Omental fat pad (tissue), 3 donors: ENCODE measurements at regions not wholly inside any gene's neighbourhood (a gene's known extent, or its start where the extent isn't known, plus 50 kb on each side); places are given as distances from the start of the nearest gene placed in this dataset.

Experiments used
- ATAC-seq: fragments of 150-250 bp; one replicate; pipeline ENCODE4 v1.9.1; 2016; ENCODE audit warnings: mild to moderate bottlenecking, moderate library complexity; ENCODE audit not compliant: low FRiP score
- DNase-seq: peaks from one replicate; pipeline ENCODE4 v3.0.0-alpha.2; 2019; ENCODE audit warnings: low spot score
- TF ChIP-seq, protein P1 (sequence below), 3 donors: fragments of 450-650 bp; IDR thresholded peaks; one replicate each; pipeline ENCODE4 v1.5.1; 2016 to 2017; ENCODE audit warnings: antibody characterized with exemption in 3 of 3, mild to moderate bottlenecking in 3 of 3, moderate library complexity in 2 of 3

DNA sequence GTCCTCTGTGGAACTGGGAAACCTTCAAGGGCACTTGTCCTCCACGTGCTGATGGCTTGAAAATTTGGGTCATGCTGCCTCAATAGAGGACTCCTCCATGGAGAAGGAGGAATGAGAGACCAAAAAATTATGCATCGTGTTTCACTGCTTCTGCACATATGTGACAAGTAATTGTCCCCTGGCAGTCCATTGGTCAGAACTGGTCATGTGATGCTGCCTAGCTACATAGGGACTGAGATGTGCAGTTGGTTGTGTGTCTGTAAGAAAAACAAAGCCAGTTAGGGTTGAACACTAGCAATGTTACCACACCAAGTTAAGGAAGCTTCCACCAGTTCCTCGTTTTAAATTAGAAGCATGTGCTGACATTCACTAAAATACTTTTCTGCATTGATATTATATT lies 201.9 kb upstream of the ANKH start:
- DNase-seq (no peak), ATAC-seq (no peak)
- TF ChIP-seq, protein P1, sequence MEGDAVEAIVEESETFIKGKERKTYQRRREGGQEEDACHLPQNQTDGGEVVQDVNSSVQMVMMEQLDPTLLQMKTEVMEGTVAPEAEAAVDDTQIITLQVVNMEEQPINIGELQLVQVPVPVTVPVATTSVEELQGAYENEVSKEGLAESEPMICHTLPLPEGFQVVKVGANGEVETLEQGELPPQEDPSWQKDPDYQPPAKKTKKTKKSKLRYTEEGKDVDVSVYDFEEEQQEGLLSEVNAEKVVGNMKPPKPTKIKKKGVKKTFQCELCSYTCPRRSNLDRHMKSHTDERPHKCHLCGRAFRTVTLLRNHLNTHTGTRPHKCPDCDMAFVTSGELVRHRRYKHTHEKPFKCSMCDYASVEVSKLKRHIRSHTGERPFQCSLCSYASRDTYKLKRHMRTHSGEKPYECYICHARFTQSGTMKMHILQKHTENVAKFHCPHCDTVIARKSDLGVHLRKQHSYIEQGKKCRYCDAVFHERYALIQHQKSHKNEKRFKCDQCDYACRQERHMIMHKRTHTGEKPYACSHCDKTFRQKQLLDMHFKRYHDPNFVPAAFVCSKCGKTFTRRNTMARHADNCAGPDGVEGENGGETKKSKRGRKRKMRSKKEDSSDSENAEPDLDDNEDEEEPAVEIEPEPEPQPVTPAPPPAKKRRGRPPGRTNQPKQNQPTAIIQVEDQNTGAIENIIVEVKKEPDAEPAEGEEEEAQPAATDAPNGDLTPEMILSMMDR (IDR thresholded peaks at IDR 0.05) = no peak

DNA sequence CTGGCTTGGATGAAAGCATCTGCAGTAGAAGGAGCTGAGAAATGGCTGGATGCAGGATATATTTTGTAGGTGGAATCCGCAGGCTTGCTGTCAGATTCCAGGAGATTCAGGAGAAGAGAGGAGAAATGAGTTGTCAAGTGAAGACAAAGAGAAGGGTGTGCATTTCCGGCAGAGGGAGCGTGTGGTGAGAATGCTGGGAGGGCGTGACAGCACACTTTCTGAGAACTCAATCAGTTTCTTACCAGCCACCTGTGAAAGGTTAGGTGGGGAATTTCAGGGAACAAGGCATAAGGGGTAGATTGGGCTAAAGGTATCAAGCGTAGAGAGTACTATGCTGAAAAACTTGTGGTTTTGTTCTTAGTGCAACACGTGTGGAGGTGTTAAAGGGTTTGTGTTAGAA lies 199.3 kb upstream of the ANKH start:
- no peak for DNase-seq
- TF ChIP-seq, protein P1 (IDR thresholded peaks at IDR 0.05) = no peak
- no peak for ATAC-seq

DNA sequence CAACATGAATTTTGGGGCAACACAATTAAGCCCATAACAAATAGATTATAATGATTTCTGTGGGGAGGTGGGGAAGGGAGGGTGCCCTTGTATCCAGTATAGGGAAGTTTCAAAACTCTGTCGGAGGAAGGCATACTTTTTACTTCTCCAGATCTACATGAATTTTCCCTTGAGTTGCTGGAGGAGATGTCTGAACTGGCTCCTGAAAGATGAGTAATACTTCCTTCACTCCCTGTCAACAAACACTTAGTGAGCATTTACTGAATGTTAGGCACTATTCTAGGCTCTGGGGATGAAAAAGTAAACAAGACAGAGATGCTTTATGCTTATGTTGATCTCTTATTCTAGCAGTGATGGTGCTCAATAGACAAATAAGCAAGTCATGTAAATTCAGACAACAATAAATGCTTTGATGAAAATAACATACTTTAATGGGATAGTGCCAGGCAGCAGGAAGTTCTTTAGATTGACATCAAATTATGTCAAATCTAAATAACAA lies 197.9 kb upstream of the ANKH start:
- TF ChIP-seq, protein P1 (IDR thresholded peaks at IDR 0.05) = no peak
- no peak for ATAC-seq
- no peak for DNase-seq

DNA sequence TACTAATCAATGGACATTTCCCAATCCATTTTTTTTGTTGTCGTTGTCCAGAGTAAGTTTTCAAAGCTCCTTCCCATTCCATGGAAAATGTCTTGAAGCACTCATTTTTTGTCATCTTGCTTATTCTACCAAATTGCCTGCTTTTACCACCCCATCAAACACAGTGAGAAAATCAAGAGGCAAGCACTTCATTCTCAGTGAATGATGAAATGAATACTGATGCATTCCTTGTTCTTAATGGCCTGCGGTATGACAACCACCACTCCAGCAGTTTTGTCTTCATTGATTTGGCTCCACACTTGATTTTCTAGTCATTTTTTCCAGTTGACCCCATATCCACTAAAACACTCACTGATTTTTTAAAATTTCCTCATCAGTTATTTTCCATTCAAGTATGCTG lies 193.5 kb upstream of the ANKH start:
- ATAC-seq (no peak), DNase-seq (no peak)
- TF ChIP-seq, protein P1 (IDR thresholded peaks at IDR 0.05) = no peak

DNA sequence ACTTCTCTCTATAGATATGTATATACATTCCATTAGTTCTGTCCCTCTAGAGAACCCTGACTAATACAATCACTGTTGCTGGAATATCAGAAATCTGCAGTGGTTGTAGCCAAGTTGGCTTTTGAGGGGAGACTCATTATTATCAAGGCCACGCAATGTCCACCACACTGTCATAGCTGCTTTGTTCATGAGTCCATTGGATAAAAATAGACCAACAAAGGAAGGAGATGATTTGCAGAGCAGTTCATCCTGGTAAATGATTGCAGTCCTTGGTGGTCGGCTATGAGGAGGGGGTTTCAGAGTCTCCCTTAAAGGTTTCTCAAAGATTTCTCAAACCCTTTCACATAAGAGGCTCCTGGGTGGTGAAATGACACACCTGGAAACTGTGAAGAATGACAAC lies 192.8 kb upstream of the ANKH start:
- TF ChIP-seq, protein P1 (IDR thresholded peaks at IDR 0.05) = no peak

DNA sequence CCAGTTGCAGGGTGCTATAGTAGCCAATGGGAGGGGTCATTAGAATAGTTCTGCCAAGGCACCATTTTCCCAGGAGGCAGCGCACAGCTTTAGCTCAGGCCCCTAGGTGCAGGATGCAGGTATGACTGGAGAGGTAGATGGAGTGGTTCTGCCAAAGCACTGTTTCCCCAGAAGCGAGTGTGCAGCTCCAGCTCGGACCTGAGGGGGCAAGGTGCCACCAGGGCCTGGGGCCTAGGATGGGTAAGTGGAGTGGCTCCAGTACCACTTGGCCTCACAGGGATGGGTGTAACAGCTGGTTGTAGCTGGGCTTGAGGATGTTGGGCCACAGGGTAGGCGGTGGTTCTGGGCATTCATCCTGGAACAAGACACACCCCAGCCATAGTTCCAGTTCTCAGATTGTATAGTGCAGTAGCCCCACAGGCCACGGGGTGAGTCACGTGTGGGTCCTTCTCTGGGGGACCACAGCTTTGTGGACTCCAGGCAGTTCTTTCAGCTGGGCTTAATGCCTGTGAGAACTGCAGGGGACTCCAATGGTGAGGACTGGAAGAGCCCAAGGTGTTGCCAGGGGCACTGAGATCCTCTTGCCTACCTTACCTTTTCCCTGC lies 185.5 kb upstream of the ANKH start:
- TF ChIP-seq, protein P1 (IDR thresholded peaks at IDR 0.05) = no peak
- ATAC-seq (no peak), DNase-seq (no peak)

More for the DNA sequence above, 192.8 kb upstream of the ANKH start:
- DNase-seq = no peak
- ATAC-seq = no peak

DNA sequence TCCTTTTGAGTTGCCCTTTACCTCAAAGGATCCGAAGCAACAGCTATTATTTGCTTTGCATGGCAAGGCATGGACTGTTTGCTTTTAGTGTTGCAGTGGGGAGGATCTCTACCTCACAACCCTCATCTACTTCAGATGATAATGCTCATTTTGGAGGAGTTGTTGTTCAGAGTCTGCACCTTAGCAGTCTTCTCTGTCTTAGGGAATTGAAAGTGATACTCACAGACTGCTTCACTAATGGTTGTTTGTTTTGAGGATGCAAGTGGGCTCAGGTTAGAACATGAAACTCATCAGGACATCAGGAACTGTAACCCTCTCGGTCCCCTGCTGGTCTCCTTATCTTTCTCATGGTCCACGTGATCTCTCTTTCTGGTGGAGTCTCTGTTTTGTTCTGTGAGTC lies 172.9 kb upstream of the ANKH start:
- TF ChIP-seq, protein P1 (IDR thresholded peaks at IDR 0.05) = no peak
- DNase-seq = no peak
- no peak for ATAC-seq
